CD4-positive, alpha-beta T cell treated with Interleukin-12 subunit alpha and Interleukin-12 subunit beta, for 1 hour (primary cell): ENCODE measurements at regions not wholly inside any gene's neighbourhood (a gene's known extent, or its start where the extent isn't known, plus 50 kb on each side); places are given as distances from the start of the nearest gene placed in this dataset.
"Not testable (repeated sequence)": the region's sequence is repeated elsewhere in the genome, so short reads cannot be mapped to it uniquely, and the experiment has no call there.

Experiments
- DNase-seq: peaks from one replicate; pipeline ENCODE4 v3.0.0-alpha.2; 2020

- no peak for DNase-seq
Measured at GRCh38 chr5:142402752-142403318, 78.0 kb upstream of the SPRY4 start.

GRCh38 chr5:142400415-142400814, 75.6 kb upstream of the SPRY4 start:
- DNase-seq: no peak

GRCh38 chr5:142399891-142400290, 75.1 kb upstream of the SPRY4 start:
- no peak for DNase-seq

GRCh38 chr5:142398730-142399055, 73.9 kb upstream of the SPRY4 start:
- DNase-seq: no peak

GRCh38 chr5:142398011-142398729, 73.3 kb upstream of the SPRY4 start:
- DNase-seq: not testable (repeated sequence)

- no peak for DNase-seq
Measured at GRCh38 chr5:142397178-142397577, 72.4 kb upstream of the SPRY4 start.

- no peak for DNase-seq
Measured at GRCh38 chr5:142396436-142397038, 71.7 kb upstream of the SPRY4 start.

- DNase-seq: no peak
Measured at GRCh38 chr5:142395334-142395733, 70.5 kb upstream of the SPRY4 start.

- DNase-seq: no peak
Measured at GRCh38 chr5:142391058-142391845, 66.4 kb upstream of the SPRY4 start.

- no peak for DNase-seq
Measured at GRCh38 chr5:142390334-142390733, 65.5 kb upstream of the SPRY4 start.

- no peak for DNase-seq
Measured at GRCh38 chr5:142388696-142389095, 63.9 kb upstream of the SPRY4 start.

- no peak for DNase-seq
Measured at GRCh38 chr5:142387024-142387682, 62.3 kb upstream of the SPRY4 start.

GRCh38 chr5:142386137-142387023, 61.6 kb upstream of the SPRY4 start:
- DNase-seq: no peak

GRCh38 chr5:142385194-142385593, 60.4 kb upstream of the SPRY4 start:
- no peak for DNase-seq

GRCh38 chr5:142384014-142384413, 59.2 kb upstream of the SPRY4 start:
- DNase-seq: no peak

GRCh38 chr5:142382186-142382585, 57.4 kb upstream of the SPRY4 start:
- DNase-seq: no peak

- DNase-seq: no peak
Measured at GRCh38 chr5:142378737-142379634, 54.2 kb upstream of the SPRY4 start.

- no peak for DNase-seq
Measured at GRCh38 chr5:142375944-142376411, 51.2 kb upstream of the SPRY4 start.
